HEK293T (cell line): ENCODE measurements at regions not wholly inside any gene's neighbourhood (a gene's known extent, or its start where the extent isn't known, plus 50 kb on each side); places are given as distances from the start of the nearest gene placed in this dataset.

Experiments
- ARNT ChIP-seq: fragments of 450-650 bp; IDR thresholded peaks from 2 replicates; pipeline ENCODE4 v1.6.1; 2017; ENCODE audit warnings: mild to moderate bottlenecking
- BHLHE40 ChIP-seq: fragments of 450-650 bp; IDR thresholded peaks from 2 replicates; pipeline ENCODE4 v1.6.1; 2016; ENCODE audit warnings: mild to moderate bottlenecking, moderate library complexity, borderline replicate concordance
- ELF4 ChIP-seq: fragments of 450-650 bp; IDR thresholded peaks from 2 replicates; pipeline ENCODE4 v1.6.1; 2017; ENCODE audit warnings: antibody characterized with exemption
- FOXK2 ChIP-seq: fragments of 450-650 bp; IDR thresholded peaks from 2 replicates; pipeline ENCODE4 v1.6.1; 2016; ENCODE audit warnings: mild to moderate bottlenecking
- FOXM1 ChIP-seq: fragments of 450-650 bp; IDR thresholded peaks from 2 replicates; pipeline ENCODE4 v1.6.1; 2017; ENCODE audit warnings: mild to moderate bottlenecking, borderline replicate concordance
- SP1 ChIP-seq: fragments of 450-650 bp; IDR thresholded peaks from 2 replicates; pipeline ENCODE4 v1.6.1; 2017
- SUZ12 ChIP-seq: fragments of 450-650 bp; IDR thresholded peaks from 2 replicates; pipeline ENCODE4 v1.6.1; 2016; ENCODE audit warnings: mild to moderate bottlenecking
- TARDBP ChIP-seq: fragments of 450-650 bp; IDR thresholded peaks from 2 replicates; pipeline ENCODE4 v1.6.1; 2016

DNA sequence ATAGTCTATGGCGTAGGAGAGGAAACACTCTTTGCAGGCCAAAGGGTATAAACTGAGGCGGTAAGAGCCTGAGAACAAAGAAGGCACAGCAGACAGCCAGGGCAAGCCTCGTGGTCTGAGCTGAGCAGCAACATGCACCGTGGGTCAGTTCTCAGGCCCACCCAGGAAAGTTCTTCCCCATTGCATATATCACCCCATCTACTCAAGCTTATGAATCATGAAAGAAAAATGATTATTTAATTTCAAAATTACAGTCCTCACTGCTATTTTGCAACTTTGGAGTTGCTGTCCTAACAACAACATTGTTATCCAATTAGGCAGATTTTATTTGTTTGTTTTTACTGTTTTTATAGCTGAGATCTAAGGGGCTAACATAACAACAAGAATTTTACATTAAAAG lies 54.7 kb upstream of the RIOK3 start:
- TF ChIP-seq SUZ12 (no peak), TARDBP (no peak), FOXK2 (no peak), SP1 (no peak), FOXM1 (no peak), ARNT (no peak), ELF4 (no peak), BHLHE40 (no peak)
